ENCODE measurements at regions not wholly inside any gene's neighbourhood (a gene's known extent, or its start where the extent isn't known, plus 50 kb on each side); places are given as distances from the start of the nearest gene placed in this dataset.

GRCh38 chr2:216915557-216916150 is 55.8 kb upstream of the TNP1 start:
- Mint-ChIP-seq H3K36me3 (no peaks in the 10 kb centered on the region), H3K27me3 (peaks cover 39% of the 10 kb centered on the region), H3K4me3 (no peak overlapping the region), H3K27ac (no peak overlapping the region), H3K4me1 (no peaks in the 10 kb centered on the region), H3K9me3 (no peaks in the 10 kb centered on the region)
- CTCF ChIA-PET = interaction anchor here (1.1 kb wide), 1 partner anchor 11 kb away, joined by 3 read pairs; no protein-coding TSS in a partner anchor
- DNase-seq = no peak

DNA sequence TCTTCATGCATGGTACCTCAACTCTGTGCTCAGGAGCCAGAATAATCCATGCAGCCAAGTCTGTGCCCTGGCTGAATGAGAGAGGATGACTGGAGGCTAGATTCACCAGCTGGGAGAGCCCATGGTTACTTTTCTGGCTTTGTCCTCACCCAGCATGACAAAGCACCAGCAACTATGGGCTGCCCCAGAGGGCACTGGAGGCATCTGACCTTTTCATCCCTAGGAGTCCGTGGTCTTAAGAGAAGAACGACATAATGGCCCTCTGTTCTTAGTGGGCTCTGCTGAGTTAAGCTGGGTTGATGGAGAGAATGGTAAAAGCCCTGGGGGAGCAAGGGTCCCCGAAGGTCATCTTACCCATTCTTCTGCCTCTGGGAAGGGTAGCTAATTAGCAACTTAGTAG is 54.6 kb upstream of the TNP1 start:
- H3K9me3 Mint-ChIP-seq = no peaks in the 10 kb centered on the region
- DNase-seq = no peak
- no peaks in the 10 kb centered on the region for H3K36me3 Mint-ChIP-seq
- no peak overlapping the region for H3K4me3 Mint-ChIP-seq
- no peak overlapping the region for H3K27ac Mint-ChIP-seq
- peaks cover 37% of the 10 kb centered on the region for H3K27me3 Mint-ChIP-seq
- no peaks in the 10 kb centered on the region for H3K4me1 Mint-ChIP-seq
- CTCF ChIA-PET = interaction anchor here (1.1 kb wide), 1 partner anchor 12 kb away, joined by 3 read pairs; no protein-coding TSS in a partner anchor

DNA sequence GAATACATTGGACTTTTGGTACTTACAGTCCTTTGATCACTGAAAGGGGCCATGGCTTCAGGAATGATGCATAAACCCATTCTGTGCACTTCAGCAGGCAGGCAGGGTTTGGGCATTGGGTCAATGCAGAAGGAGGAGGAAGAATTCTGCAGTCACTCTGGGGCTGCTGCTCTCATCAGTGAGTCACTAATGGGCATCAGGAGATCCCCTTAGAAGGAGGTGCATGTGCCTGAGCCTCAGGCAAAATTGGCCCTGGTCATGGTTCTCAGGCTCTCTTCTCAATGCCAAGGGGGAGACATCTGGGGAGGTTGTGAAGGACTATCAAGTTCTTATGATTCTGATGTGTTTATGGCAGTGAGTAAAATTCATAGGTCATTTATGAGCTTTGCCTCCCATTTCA is 52.0 kb upstream of the TNP1 start:
- Mint-ChIP-seq H3K27ac (no peak overlapping the region), H3K36me3 (no peaks in the 10 kb centered on the region), H3K27me3 (peaks cover 41% of the 10 kb centered on the region), H3K9me3 (no peaks in the 10 kb centered on the region), H3K4me1 (no peaks in the 10 kb centered on the region), H3K4me3 (no peak overlapping the region)
- no peak for DNase-seq
- CTCF ChIA-PET = no interaction called here

DNA sequence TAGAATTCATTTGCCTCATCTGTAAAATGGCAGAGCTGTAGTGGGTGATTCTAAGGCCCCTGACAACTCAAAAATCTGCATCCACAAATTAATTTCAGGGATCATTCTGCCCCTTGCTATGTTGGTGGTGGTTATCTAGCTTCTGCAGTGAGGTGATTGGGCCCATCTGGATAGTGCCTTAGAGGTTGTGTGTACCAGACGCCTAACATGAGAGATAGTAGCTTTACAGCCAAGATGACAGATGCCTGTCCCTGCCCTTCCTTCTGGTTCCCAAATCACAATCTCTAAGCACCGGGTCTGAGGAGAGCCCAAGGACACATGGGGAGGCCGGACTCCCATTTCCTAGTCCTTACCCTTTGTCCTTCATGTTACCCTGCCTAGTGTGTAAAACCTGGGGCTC is 51.1 kb upstream of the TNP1 start:
- no peak overlapping the region for H3K4me3 Mint-ChIP-seq
- no peaks in the 10 kb centered on the region for H3K36me3 Mint-ChIP-seq
- no peaks in the 10 kb centered on the region for H3K4me1 Mint-ChIP-seq
- DNase-seq = no peak
- peaks cover 38% of the 10 kb centered on the region for H3K27me3 Mint-ChIP-seq
- H3K27ac Mint-ChIP-seq = no peak overlapping the region
- H3K9me3 Mint-ChIP-seq = no peaks in the 10 kb centered on the region
- CTCF ChIA-PET = no interaction called here

- no peak overlapping the region for H3K27ac Mint-ChIP-seq
- H3K27me3 Mint-ChIP-seq = peaks cover 33% of the 10 kb centered on the region
- no peaks in the 10 kb centered on the region for H3K36me3 Mint-ChIP-seq
- H3K4me1 Mint-ChIP-seq = peaks cover 12% of the 10 kb centered on the region
- DNase-seq = no peak
- H3K9me3 Mint-ChIP-seq = no peaks in the 10 kb centered on the region
- H3K4me3 Mint-ChIP-seq = no peak overlapping the region
- CTCF ChIA-PET = no interaction called here
Observed at GRCh38 chr2:216909541-216910210, 49.8 kb upstream of the TNP1 start.

Data from activated naive CD4-positive, alpha-beta T cell treated with anti-CD3 and anti-CD28 coated beads, Interleukin-2, amount 10 ng/mL, durations not matched to agents 7 days and 5 days (primary cell).